GM04504 (cell line): ENCODE measurements at regions not wholly inside any gene's neighbourhood (a gene's known extent, or its start where the extent isn't known, plus 50 kb on each side); places are given as distances from the start of the nearest gene placed in this dataset.

ENCODE experiments used
- DNase-seq: peaks from one replicate; pipeline ENCODE4 v3.0.0-alpha.2; 2012; ENCODE audit warnings: low read depth

- no peak for DNase-seq
Observed at GRCh38 chr10:78396754-78397153, 363.1 kb downstream of the RPS24 start.

- no peak for DNase-seq
Observed at GRCh38 chr10:78397786-78398185, 364.1 kb downstream of the RPS24 start.

GRCh38 chr10:78398382-78398781, 364.7 kb downstream of the RPS24 start:
- no peak for DNase-seq

GRCh38 chr10:78401624-78402367, 368.1 kb downstream of the RPS24 start:
- no peak for DNase-seq

GRCh38 chr10:78402591-78402990, 368.9 kb downstream of the RPS24 start:
- DNase-seq, result no peak

GRCh38 chr10:78403781-78404180, 370.1 kb downstream of the RPS24 start:
- no peak for DNase-seq

- no peak for DNase-seq
Observed at GRCh38 chr10:78404296-78404695, 370.6 kb downstream of the RPS24 start.

- no peak for DNase-seq
Observed at GRCh38 chr10:78405231-78405630, 371.6 kb downstream of the RPS24 start.

- DNase-seq, result no peak
Observed at GRCh38 chr10:78405736-78406135, 372.1 kb downstream of the RPS24 start.

GRCh38 chr10:78406648-78407008, 373.0 kb downstream of the RPS24 start:
- no peak for DNase-seq

- DNase-seq, result no peak
Observed at GRCh38 chr10:78407009-78407711, 373.5 kb downstream of the RPS24 start.

GRCh38 chr10:78407966-78408365, 374.3 kb downstream of the RPS24 start:
- DNase-seq, result no peak

- DNase-seq, result no peak
Observed at GRCh38 chr10:78408671-78409472, 375.2 kb downstream of the RPS24 start.

- no peak for DNase-seq
Observed at GRCh38 chr10:78410046-78410965, 376.6 kb downstream of the RPS24 start.

- no peak for DNase-seq
Observed at GRCh38 chr10:78411716-78412115, 378.1 kb downstream of the RPS24 start.

- no peak for DNase-seq
Observed at GRCh38 chr10:78412605-78413004, 378.9 kb downstream of the RPS24 start.

GRCh38 chr10:78413076-78414055, 379.7 kb downstream of the RPS24 start:
- no peak for DNase-seq

GRCh38 chr10:78414380-78414779, 380.7 kb downstream of the RPS24 start:
- DNase-seq, result no peak

GRCh38 chr10:78415111-78415510, 381.4 kb downstream of the RPS24 start:
- no peak for DNase-seq
